ENCODE measurements at regions not wholly inside any gene's neighbourhood (a gene's known extent, or its start where the extent isn't known, plus 50 kb on each side); places are given as distances from the start of the nearest gene placed in this dataset.
A peak's percentile ranks its signal among the peaks of the same experiment; 100 is the strongest.

DNA sequence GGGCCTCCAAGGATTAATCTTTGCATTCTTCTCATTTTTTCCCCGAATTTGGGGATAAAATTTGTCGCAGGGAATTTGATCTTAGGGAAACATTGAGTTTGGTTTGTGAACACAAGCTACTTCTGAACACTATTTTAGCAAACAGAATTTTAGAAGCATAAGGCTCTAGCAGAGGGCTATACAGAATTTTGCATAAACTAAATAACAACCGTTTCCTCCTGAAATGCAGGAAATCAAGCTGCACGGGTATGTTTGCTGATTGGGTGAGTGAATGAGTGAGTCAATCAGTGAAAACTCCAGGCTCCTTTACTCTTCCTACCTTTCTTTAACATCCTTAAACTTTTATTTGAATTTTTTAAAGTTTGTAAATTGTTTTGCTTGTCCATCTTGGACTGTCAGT, 81.3 kb upstream of the GNAO1 start:
- TF ChIP-seq, protein P1, sequence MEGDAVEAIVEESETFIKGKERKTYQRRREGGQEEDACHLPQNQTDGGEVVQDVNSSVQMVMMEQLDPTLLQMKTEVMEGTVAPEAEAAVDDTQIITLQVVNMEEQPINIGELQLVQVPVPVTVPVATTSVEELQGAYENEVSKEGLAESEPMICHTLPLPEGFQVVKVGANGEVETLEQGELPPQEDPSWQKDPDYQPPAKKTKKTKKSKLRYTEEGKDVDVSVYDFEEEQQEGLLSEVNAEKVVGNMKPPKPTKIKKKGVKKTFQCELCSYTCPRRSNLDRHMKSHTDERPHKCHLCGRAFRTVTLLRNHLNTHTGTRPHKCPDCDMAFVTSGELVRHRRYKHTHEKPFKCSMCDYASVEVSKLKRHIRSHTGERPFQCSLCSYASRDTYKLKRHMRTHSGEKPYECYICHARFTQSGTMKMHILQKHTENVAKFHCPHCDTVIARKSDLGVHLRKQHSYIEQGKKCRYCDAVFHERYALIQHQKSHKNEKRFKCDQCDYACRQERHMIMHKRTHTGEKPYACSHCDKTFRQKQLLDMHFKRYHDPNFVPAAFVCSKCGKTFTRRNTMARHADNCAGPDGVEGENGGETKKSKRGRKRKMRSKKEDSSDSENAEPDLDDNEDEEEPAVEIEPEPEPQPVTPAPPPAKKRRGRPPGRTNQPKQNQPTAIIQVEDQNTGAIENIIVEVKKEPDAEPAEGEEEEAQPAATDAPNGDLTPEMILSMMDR (IDR thresholded peaks at IDR 0.05; ENCODE audit: low read depth, low read length) = no peak
- no peak overlapping the region for H3K4me3 ChIP-seq (replicated peaks in 1 of 2; ENCODE audit: low read depth in 2 of 2, low read length in 2 of 2)
- DNase-seq (ENCODE audit: low read depth in 2 of 2) = no peak

DNA sequence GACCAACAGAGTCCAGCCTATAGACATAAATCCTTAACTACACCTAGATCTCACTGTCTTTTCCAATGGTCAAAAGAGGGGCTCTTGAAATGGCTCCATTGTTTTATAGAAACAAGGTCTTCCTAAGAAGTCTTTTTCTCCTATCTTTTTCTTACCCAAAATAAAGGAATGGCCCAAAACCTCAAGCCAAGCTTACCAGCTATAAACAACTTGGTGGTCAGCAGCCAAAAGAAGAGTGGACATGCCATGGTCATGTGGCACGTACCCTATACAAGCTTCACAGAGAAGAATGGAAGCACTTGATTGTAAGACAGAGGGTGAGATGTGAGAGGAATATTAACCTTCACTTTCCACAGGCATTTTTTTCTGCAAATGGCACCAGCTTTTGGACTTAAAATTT, 82.1 kb upstream of the GNAO1 start:
- TF ChIP-seq, protein P1 (IDR thresholded peaks at IDR 0.05; ENCODE audit: low read depth, low read length) = no peak
- H3K4me3 ChIP-seq (replicated peaks in 1 of 2; ENCODE audit: low read depth in 2 of 2, low read length in 2 of 2) = no peak overlapping the region
- no peak for DNase-seq (ENCODE audit: low read depth in 2 of 2)

DNA sequence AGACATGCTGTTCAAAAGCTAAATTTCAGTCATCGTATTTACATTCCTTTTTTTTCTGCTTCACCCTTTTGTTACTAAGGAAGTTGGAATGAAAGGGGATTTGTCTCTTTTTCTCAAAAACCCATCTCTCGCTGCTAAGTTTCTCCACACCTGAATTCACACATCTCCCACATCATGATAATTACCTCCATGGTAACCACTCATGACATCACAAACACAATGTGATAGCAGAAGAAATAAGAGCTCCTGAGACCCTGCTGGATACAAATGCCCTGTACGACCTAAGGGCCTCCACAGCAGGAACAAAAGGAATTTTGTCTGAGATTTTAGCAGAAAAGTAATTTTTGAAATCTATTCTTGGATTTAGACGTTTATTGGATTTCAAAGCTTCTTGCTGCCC, 82.6 kb upstream of the GNAO1 start:
- no peak overlapping the region for H3K4me3 ChIP-seq (replicated peaks in 1 of 2; ENCODE audit: low read depth in 2 of 2, low read length in 2 of 2)
- no peak for DNase-seq (ENCODE audit: low read depth in 2 of 2)
- TF ChIP-seq, protein P1 (IDR thresholded peaks at IDR 0.05; ENCODE audit: low read depth, low read length) = no peak

DNA sequence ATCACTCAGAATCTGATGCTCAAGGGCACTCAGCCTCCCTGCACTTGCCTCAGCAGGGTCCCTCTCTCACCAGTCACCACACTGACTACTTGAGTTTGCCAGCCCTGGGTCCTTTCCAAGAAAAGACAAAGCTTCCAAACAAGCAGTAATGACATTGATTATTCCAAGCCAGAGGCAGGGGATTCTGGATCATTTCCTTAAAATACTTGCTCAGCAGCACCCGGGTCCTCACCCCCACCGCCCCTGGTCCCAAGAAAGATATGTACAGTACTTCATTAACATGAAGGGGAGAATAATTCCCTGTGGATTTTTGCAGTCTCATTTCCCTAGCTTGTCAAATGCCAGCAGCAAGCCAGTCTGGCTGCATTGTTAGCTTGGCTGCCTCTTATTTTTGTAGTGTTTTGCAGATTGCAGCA, 83.2 kb upstream of the GNAO1 start:
- no peak overlapping the region for H3K4me3 ChIP-seq (replicated peaks in 1 of 2; ENCODE audit: low read depth in 2 of 2, low read length in 2 of 2)
- TF ChIP-seq, protein P1 (IDR thresholded peaks at IDR 0.05; ENCODE audit: low read depth, low read length) = no peak
- DNase-seq (ENCODE audit: low read depth in 2 of 2) = no peak

DNA sequence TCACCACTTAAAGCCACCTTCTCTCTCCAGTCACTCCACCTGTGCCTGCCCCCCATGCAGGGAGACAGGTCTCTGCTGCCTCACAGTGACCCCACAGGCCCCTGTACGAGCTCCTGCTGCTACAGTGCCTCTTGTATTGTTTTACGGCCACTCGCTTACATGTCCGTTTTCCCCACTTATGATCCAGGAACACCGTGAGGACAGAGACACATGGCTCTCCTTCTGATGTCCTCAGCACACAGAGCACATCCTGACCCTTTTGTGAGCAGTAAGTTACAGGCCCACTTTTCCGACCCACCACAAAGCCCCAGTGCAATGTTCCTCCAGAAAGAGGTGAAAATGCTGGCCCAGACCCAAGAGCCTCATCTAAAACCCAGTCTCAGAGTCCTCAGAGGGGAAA, 84.8 kb upstream of the GNAO1 start:
- TF ChIP-seq, protein P1 (IDR thresholded peaks at IDR 0.05; ENCODE audit: low read depth, low read length) = no peak

DNA sequence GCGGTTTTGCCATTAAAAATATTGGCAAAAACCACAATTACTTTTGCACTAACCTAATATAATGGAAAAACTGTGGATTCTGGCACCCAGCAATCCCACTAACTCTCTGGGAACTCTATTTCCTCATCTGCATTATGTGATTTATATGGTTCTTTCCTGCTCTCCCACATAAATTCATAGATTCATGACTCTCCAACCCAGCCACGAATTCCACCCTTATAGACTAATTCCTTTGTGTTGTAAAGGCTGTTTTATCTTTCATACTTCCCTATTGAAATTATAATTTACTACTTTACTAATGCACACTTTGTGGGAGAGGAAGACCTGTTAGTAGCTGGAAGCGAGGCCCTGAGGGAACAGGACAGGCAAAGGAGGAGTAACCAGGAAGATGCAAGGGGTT, 88.4 kb upstream of the GNAO1 start:
- DNase-seq (ENCODE audit: low read depth in 2 of 2) = no peak
- H3K4me3 ChIP-seq (replicated peaks in 1 of 2; ENCODE audit: low read depth in 2 of 2, low read length in 2 of 2) = no peak overlapping the region
- TF ChIP-seq, protein P1 (IDR thresholded peaks at IDR 0.05; ENCODE audit: low read depth, low read length) = no peak

More for the DNA sequence above, 84.8 kb upstream of the GNAO1 start:
- DNase-seq (ENCODE audit: low read depth in 2 of 2) = no peak
- H3K4me3 ChIP-seq (replicated peaks in 1 of 2; ENCODE audit: low read depth in 2 of 2, low read length in 2 of 2) = no peak overlapping the region

DNA sequence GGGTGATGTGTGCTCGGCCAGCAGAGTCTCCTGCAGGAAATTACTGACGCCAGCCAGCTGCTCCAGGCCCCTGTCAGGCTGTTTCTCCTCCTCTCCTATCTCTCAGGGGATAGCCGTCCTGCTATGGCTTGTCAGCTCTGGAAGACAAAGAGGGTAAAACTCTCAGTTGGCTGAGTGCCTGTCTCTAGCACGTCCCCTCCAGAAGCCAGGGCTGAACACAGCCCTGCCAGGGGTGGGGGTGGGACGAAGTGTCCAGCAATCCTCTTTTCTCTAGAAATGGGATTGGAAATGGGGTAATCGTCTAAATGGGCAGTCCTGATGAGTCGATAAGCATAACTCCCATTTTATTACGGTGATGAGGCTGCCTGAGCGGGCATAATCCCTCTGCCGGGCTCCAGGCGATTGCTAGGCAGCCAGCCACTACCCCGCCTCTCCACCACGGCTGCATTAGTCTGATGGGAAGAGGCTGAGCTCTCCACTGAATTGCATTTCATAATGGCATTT, 89.1 kb upstream of the GNAO1 start:
- DNase-seq (ENCODE audit: low read depth in 2 of 2) = peak in 1 of 2 donors; percentile 11
- no peak overlapping the region for H3K4me3 ChIP-seq (replicated peaks in 1 of 2; ENCODE audit: low read depth in 2 of 2, low read length in 2 of 2)
- TF ChIP-seq, protein P1 (IDR thresholded peaks at IDR 0.05; ENCODE audit: low read depth, low read length) = no peak

All from cardiac fibroblast (primary cell).